K562 (cell line): ENCODE measurements at regions not wholly inside any gene's neighbourhood (a gene's known extent, or its start where the extent isn't known, plus 50 kb on each side); places are given as distances from the start of the nearest gene placed in this dataset.

Source experiments
- ATAC-seq: fragments of 200-7000 bp; cut with Tn5 transposase; 3 replicates; pipeline ENCODE4 v1.9.1; 2020; ENCODE audit warnings: moderate library complexity
- BruUV-seq: library from RNA; stranded (reverse); fragments of 400-500 nt; replicated peaks from 2 replicates; lab custom pipeline; 2021; lab: Mats Ljungman, UMichigan
- CTCF ChIA-PET: fragments of 300-600 bp; formaldehyde crosslinking; extraction: SDS; loops from one replicate; lab custom pipeline; 2021; ENCODE audit warnings: low intra/inter-chr PET ratio; lab: Yijun Ruan, JAX
- POLR2A ChIA-PET: fragments of 300-600, 350-650 bp; sonication (Branson Sonifier 250); formaldehyde crosslinking; extraction: SDS; loops from one replicate; lab custom pipeline; 2021; ENCODE audit warnings: antibody characterized with exemption, inconsistent platforms; lab: Yijun Ruan, JAX
- DNase-seq, 4 experiments: peaks; one replicate each; pipeline versions ENCODE4 v3.0.0 to v3.0.0-alpha.2; 2011 to 2018; ENCODE audit warnings: low spot score in 3 of 4, mixed read lengths in 3 of 4; ENCODE audit errors: extremely low read depth in 1 of 4
- FAIRE-seq: peaks from 2 replicates; lab custom pipeline; 2011; peaks lifted over from hg19 to GRCh38; lab: Jason Lieb, UNC
- H2AFZ ChIP-seq: 2 replicates; pipeline ENCODE4 v1.6.0; 2011; ENCODE audit warnings: low read depth, low read length, control low read depth, inconsistent platforms
- H3K27ac ChIP-seq: fragments of 200-600 bp; 3 replicates; pipeline ENCODE4 v1.8.0; 2011; ENCODE audit warnings: low read depth, mild to moderate bottlenecking, control low read depth, inconsistent platforms, low read length, moderate library complexity, mixed read lengths; ENCODE audit errors: extremely low read depth
- H3K27me3 ChIP-seq, 2 experiments: fragments of 300-600 bp in 1 of 2; 2 replicates in 1 of 2; 3 replicates in 1 of 2; pipeline versions ENCODE4 v1.6.0 to v1.8.0; 2011; ENCODE audit warnings: inconsistent platforms in 2 of 2, low read length in 2 of 2, mild to moderate bottlenecking in 1 of 2, mixed read lengths in 1 of 2, moderate library complexity in 1 of 2; ENCODE audit not compliant: control insufficient read depth in 2 of 2, insufficient read depth in 2 of 2
- H3K36me3 ChIP-seq: fragments of 300-600 bp; 3 replicates; pipeline ENCODE4 v1.8.0; 2011; ENCODE audit warnings: mild to moderate bottlenecking, low read length, inconsistent platforms; ENCODE audit not compliant: control insufficient read depth, insufficient read depth
- H3K4me1 ChIP-seq, 2 experiments: fragments of 200-600 bp in 1 of 2; replicated peaks in 1 of 2; 2 replicates in 1 of 2; 3 replicates in 1 of 2; pipeline versions ENCODE4 v1.5.1 to v1.8.0; 2011; ENCODE audit warnings: inconsistent platforms in 2 of 2, low read length in 2 of 2, mild to moderate bottlenecking in 1 of 2, mixed read lengths in 1 of 2, moderate library complexity in 1 of 2; ENCODE audit not compliant: control insufficient read depth in 2 of 2, insufficient read depth in 2 of 2
- H3K4me2 ChIP-seq: 2 replicates; pipeline ENCODE4 v1.6.1; 2011; ENCODE audit warnings: low read length, control low read depth, inconsistent platforms, mixed read lengths; ENCODE audit not compliant: insufficient read depth
- H3K4me3 ChIP-seq: fragments of 200-600 bp; sonication (generic), shearing (Covaris generic); 2 replicates; pipeline ENCODE4 v1.5.1; 2016; ENCODE audit warnings: control low read depth, inconsistent platforms
- H3K79me2 ChIP-seq: fragments of 200-600 bp; 3 replicates; pipeline ENCODE4 v1.8.0; 2011; ENCODE audit warnings: low read length, inconsistent platforms; ENCODE audit not compliant: control insufficient read depth, insufficient read depth
- H3K9ac ChIP-seq, 2 experiments: 2 replicates each; pipeline versions ENCODE4 v1.6.0 to v1.6.1; 2011; ENCODE audit warnings: low read depth in 2 of 2, low read length in 2 of 2, control low read depth in 1 of 2, inconsistent platforms in 1 of 2, mild to moderate bottlenecking in 1 of 2, mixed read lengths in 1 of 2; ENCODE audit not compliant: insufficient read depth in 1 of 2
- H3K9me1 ChIP-seq: one replicate; pipeline ENCODE4 v1.6.0; 2011; ENCODE audit warnings: inconsistent platforms, mild to moderate bottlenecking, low read length, moderate library complexity; ENCODE audit not compliant: control insufficient read depth, insufficient read depth
- H3K9me3 ChIP-seq: replicated peaks from 2 replicates; pipeline ENCODE4 v1.5.1; 2011; ENCODE audit warnings: low read depth, low read length, inconsistent platforms; ENCODE audit not compliant: control insufficient read depth, insufficient read depth
- H4K20me1 ChIP-seq: replicated peaks from 2 replicates; pipeline ENCODE4 v1.6.1; 2011; ENCODE audit warnings: low read length, inconsistent platforms, mixed read lengths; ENCODE audit not compliant: control insufficient read depth, insufficient read depth
- NR2C1 ChIP-seq, 2 experiments: fragments of 450-650 bp; IDR thresholded peaks; 2 replicates each; pipeline ENCODE4 v1.6.1; 2017; ENCODE audit warnings: mild to moderate bottlenecking in 2 of 2, antibody characterized with exemption in 1 of 2, inconsistent platforms in 1 of 2, missing compliant biosample characterization in 1 of 2, missing genetic modification characterization in 1 of 2
- SP1 ChIP-seq: sonication (generic); formaldehyde crosslinking; IDR thresholded peaks from 2 replicates; pipeline ENCODE4 v1.8.1; 2022; ENCODE audit warnings: mild to moderate bottlenecking, missing genetic modification reagents
- TEAD2 ChIP-seq: fragments of 450-650 bp; IDR thresholded peaks from 2 replicates; pipeline ENCODE4 v1.6.1; 2016; ENCODE audit warnings: missing genetic modification characterization, control low read depth, missing compliant biosample characterization
- ZNF274 ChIP-seq: IDR thresholded peaks from 2 replicates; pipeline ENCODE4 v1.6.1; 2011; ENCODE audit warnings: low read depth, mild to moderate bottlenecking, low read length, moderate library complexity, borderline replicate concordance
- ZNF75A ChIP-seq: fragments of 450-650 bp; formaldehyde crosslinking; IDR thresholded peaks from 2 replicates; pipeline ENCODE4 v1.4.0; 2020; ENCODE audit warnings: mild to moderate bottlenecking
- ZSCAN32 ChIP-seq: fragments of 450-650 bp; formaldehyde crosslinking; IDR thresholded peaks from 2 replicates; pipeline ENCODE4 v1.4.0; 2020; ENCODE audit warnings: mild to moderate bottlenecking, moderate library complexity
- WGBS: fragments of 100-300 bp; shearing (Covaris generic); methylation state at CpG from one replicate; pipeline ENCODE4 v1.1.6; 2016; ENCODE audit warnings: low coverage, mixed read lengths; ENCODE audit not compliant: insufficient coverage; ENCODE audit errors: missing lambda C conversion rate; 5-methylcytosine and 5-hydroxymethylcytosine counted together
- in situ Hi-C: fragments of 300-500 bp; cut with MboI; formaldehyde crosslinking; loops from 4 replicates; pipeline ENCODE4 v1.15.0; 2018; ENCODE audit warnings: inconsistent platforms, mixed read lengths
- intact Hi-C: fragments of 100-400 bp; cut with micrococcal nuclease; formaldehyde crosslinking; loops from 2 replicates; pipeline ENCODE4 v1.14.2; 2022

DNA sequence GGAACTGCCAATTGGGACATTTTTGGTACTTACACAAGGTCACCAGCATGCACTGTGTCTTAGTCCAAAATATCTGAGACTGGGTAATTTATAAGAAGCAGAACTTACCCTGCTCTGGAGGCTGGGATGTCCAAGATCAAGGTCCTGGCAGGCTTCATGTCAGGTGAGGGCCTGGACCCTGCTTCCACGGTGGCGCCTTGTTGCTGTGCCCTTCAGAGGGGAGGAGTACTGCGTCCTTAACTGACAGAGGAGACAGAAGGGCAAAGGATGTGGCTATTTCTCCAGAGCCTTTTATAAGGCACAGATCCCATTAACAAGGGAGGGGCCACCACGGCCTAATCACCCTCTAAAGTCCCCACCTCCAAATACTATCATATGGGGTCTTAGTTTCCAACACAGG is 178.9 kb downstream of the C16orf95 start:
- H2AFZ ChIP-seq: no peak overlapping the region
- 10% methylated on average over 3 of the region's 4 CpGs for WGBS
- no peak for DNase-seq
- intact Hi-C loops (no loop called here), in situ Hi-C loops (no loop called here)
- no TSS peak for BruUV-seq
- no peaks in the 10 kb centered on the region; a peak in 1 of 5 replicates for H3K4me1 ChIP-seq
- H3K9me1 ChIP-seq: no peaks in the 10 kb centered on the region
- H4K20me1 ChIP-seq: peaks cover 5% of the 10 kb centered on the region; the same call in 1 of the 2 replicates
- no peak overlapping the region for H3K27ac ChIP-seq
- no peak for ATAC-seq
- H3K4me2 ChIP-seq: no peak overlapping the region
- POLR2A ChIA-PET: no interaction called here
- H3K27me3 ChIP-seq: peaks cover 2 to 28% of the 10 kb centered on the region in 2 experiments; a peak in 2 of 5 replicates
- H3K9ac ChIP-seq: no peak overlapping the region
- CTCF ChIA-PET: no interaction called here
- no peaks in the 10 kb centered on the region for H3K79me2 ChIP-seq
- H3K4me3 ChIP-seq: no peak overlapping the region
- H3K36me3 ChIP-seq: no peaks in the 10 kb centered on the region
- FAIRE-seq: no peak
- H3K9me3 ChIP-seq: no peaks in the 10 kb centered on the region
- TF ChIP-seq NR2C1 (IDR thresholded peaks at IDR 0.05): no peak
- TF ChIP-seq NR2C1 (tag; IDR thresholded peaks at IDR 0.05): no peak
- no peak for TF ChIP-seq ZNF274
- TF ChIP-seq TEAD2 (tag): no peak
- no peak for TF ChIP-seq ZNF75A (CRISPR knock-in tag)

DNA sequence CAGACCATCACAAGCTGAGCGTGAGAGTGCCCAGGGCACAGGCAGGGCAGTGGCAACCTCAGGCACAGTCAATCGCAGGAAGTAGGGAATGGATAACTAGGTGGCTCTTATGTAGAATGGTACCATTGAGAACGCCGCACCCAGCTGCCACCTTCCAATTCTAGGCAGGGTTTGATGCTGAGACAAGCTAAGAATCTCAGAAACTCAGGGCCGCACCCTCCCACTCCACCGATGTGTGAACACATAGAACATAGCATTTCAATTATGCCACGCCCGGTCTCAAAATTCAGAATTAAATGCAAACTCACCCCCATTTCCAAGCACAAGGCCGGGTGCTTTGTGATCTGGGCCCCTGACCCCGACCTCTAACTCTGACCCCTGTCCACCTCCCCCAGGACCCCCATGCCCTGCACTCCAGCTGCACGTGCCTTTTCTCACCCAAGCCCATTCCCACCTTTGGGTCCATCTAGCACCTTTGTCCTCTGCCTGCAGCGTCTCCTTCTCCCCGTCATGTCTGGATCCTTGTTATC is 178.4 kb downstream of the C16orf95 start:
- in situ Hi-C loops: no loop called here
- Histone ChIP-seq H3K9me1 (no peaks in the 10 kb centered on the region), H3K36me3 (no peaks in the 10 kb centered on the region), H3K27ac (no peak overlapping the region), H3K4me3 (no peak overlapping the region), H4K20me1 (peaks cover 5% of the 10 kb centered on the region; the same call in 1 of the 2 replicates), H3K9me3 (no peaks in the 10 kb centered on the region), H3K4me1 (no peaks in the 10 kb centered on the region; a peak in 1 of 5 replicates), H3K27me3 (peaks cover 2 to 27% of the 10 kb centered on the region in 2 experiments; a peak in 2 of 5 replicates), H2AFZ (no peak overlapping the region), H3K79me2 (no peaks in the 10 kb centered on the region), H3K4me2 (no peak overlapping the region), H3K9ac (no peak overlapping the region)
- ChIA-PET CTCF (no interaction called here), POLR2A (no interaction called here)
- no peak for TF ChIP-seq SP1 (CRISPR knock-in tag)
- TF ChIP-seq ZSCAN32: no peak
- intact Hi-C loops: no loop called here
- BruUV-seq: no TSS peak
- no peak for ATAC-seq
- no peak for DNase-seq
- no peak for FAIRE-seq
- 31% methylated on average over 13 of the region's 13 CpGs for WGBS
